IPS-11a (cell line): ENCODE measurements at regions not wholly inside any gene's neighbourhood (a gene's known extent, or its start where the extent isn't known, plus 50 kb on each side); places are given as distances from the start of the nearest gene placed in this dataset.
"Not testable (repeated sequence)": the region's sequence is repeated elsewhere in the genome, so short reads cannot be mapped to it uniquely, and the experiment has no call there.

Experiments
- H3K4me3 ChIP-seq: one replicate; pipeline ENCODE4 v1.5.1; 2013; ENCODE audit warnings: low read depth, low read length, control low read depth

DNA sequence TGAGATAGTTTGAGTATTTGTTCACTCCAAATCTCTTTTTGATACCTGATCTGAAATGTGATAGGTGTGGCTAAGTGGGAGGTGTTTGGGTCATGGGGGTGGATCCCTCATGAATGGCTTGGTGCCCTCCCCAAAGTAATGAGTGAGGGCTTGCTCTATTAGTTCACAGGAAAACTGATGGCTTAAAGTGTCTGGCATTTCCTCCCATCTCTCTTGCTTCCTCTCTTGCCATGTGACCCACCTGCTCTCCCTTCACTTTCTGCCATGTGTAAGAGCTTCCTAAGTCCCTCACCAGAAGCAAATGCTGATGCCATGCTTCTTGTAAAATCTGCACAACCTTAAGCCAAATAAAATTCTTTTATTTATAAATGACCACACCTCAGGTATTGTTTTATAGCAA is 61.1 kb downstream of the MAD2L1 start:
- H3K4me3 ChIP-seq, result no peak overlapping the region

DNA sequence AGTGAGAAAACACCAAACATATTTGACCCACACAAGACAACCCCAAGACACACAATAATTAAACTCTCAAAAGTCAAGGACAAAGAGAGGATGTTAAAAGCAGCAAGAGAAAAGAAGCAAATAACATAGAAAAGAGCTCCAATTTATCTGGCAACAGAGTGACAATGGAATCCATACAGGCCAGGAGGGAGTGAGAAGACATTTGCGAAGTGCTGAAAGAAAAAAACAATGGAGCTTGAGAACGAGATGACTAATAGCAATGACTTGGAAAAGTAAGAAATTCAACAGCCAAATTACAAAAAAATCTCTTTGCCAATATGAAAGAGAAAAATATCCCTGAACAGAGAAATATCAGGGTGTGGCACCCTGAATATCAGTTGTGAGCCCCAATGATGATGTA is 61.6 kb downstream of the MAD2L1 start:
- no peak overlapping the region for H3K4me3 ChIP-seq

DNA sequence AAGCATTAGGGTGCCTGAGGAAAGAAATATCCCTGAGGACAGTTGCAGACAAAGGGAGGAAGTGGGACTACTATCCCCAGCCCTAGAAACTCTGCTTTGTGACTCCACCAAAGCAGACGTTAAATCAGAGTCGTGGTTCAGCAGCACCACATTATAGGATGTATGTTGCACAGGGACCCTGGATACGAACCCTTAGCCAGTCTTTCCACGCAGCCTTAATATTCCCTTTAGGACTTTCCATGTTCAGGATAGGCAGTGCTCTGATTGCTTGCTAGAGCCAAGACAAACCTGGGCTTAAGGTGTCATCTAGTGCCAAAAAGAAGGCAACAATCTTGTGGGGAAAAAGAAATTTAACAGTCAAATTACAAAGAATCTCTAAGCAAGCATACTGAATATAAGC is 62.6 kb downstream of the MAD2L1 start:
- no peak overlapping the region for H3K4me3 ChIP-seq

DNA sequence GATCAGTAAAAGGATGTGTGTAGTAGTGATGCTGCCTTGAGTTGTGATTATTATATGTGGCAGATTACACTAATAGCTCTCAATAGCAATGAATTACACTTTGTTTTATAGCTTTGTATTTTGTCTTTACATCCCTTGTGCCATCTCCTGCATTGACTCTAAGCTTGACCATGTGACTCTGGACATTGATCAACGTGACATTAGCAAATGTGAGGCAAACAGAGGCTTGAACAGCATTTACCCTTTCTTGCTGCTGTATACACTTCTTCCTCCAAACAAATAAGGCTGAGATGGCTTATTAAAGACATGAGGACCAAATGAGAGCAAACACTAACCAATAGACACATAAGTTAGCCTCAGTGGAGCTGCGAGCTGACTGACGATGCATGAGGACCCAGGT is 63.5 kb downstream of the MAD2L1 start:
- H3K4me3 ChIP-seq, result no peak overlapping the region

DNA sequence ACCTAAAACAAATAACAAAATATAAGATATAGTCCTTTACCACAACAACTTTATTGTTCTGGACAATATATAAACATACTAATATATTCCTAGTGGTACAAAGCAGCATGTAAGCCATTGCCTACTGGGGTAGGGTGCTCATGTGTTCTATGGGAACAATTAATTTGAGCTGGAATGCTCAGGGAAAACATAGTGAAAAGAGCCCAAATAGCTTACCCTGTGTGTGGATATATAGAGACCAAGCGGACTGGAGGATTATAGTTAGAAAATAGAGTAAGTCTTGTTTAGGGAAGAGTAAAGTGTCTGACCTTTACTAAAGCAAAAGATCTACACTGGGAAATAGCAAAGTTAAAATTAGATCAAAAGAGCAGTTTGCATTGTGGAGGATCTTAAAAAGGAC is 64.8 kb downstream of the MAD2L1 start:
- H3K4me3 ChIP-seq, result no peak overlapping the region

DNA sequence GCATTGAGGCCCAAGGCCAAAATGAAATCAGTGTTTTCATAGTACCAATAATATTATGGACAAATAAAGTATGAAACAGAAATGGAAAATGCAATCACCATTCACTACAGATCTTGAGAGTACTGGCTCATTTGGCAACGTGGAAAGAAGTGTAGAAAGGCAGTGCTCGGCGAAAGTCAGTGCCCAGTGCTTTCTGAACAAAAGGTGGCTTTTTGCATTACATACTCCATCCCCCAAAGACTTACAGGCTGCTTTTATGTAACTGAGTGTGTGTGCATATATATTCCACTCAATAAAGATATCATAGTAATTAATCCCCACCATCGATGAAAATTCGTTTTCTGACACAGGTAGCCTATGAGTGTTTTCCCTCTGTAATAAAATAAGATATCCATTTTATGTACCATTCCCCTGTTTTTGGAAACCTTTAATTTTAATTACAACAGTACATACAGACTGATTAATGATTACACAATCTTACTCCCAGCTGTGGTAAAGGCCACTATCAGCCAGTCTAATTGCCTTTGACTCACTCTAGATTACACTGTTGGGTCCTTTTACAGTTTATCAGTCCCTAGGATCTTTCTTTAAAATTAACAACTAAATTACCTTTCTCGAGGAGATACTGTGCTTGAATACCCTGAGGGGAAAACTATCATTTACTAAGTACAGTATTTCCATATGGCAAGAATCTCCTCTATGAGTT is 65.9 kb downstream of the MAD2L1 start:
- H3K4me3 ChIP-seq, result no peak overlapping the region

DNA sequence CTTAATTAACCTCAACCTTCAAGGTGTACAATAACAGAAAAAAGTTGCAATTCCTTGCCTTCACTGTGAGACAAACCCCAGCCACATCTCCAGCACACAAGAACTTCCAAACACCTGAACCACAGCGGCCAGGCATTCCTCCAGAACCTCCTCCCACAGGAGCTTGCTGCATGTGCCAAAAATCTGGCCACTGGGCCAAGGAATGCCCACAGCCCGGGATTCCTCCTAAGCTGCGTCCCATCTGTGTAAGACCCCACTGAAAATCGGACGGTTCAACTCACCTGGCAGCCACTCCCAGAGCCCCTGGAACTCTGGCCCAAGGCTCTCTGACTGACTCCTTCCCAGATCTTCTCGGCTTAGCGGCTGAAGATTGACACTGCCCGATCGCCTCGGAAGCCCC is 70.6 kb downstream of the MAD2L1 start:
- peak overlapping the region; percentile 27 for H3K4me3 ChIP-seq

DNA sequence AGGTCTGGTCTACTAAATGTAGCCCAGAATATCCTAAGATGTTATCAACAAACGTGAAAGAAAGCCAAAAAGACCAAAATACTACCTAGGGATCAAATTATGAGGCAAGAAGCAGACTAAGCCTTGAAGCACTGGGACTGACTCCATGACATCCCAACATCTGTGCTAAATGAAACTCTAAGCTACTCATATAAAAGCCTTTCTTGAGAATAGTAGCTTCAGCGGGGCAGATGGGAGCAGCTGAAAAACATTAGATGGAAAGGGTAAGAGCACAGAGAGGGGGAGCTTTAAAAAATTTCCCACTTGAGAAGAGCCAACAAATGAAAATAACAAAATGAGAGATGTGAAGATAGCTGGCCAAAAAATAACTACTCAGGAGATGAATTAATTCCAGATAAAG is 81.7 kb downstream of the MAD2L1 start:
- no peak overlapping the region for H3K4me3 ChIP-seq

DNA sequence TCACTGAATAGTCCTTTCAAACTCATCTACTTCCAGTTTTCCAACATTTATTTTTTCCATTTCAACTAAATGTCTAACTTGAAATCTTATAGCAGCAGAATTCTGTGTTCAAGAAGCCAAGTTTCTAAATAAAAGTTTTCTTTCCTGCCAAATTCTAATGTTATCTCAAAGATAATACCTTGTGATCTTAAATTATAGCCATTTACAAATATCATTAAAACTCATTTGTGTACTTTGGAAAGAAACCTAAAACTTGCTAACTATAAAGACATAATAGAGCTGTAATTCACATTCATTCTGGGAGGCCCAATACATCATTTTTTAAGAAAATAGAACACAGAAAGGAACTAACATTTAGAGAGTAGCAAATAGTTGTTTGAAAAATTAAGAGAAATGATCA is 83.9 kb downstream of the MAD2L1 start:
- H3K4me3 ChIP-seq, result no peak overlapping the region

DNA sequence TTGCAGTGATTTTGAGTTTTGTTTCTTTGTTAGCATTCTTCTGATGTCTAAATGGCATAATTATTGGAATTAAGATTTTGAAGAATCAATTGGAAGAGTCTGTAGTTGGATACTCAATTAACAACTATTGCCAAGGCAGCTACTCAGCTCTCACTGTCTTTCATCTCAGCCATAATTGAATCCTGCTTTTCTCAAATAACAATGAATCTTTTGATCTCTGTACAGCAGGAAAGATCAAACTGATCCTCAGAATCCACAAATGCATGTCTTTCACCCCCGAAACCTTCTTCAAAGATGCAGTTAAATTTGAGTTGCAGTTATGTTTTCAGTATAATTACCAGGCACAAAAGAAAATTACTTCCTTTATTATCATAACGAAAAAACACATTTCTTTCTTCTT is 86.2 kb downstream of the MAD2L1 start:
- H3K4me3 ChIP-seq, result no peak overlapping the region

DNA sequence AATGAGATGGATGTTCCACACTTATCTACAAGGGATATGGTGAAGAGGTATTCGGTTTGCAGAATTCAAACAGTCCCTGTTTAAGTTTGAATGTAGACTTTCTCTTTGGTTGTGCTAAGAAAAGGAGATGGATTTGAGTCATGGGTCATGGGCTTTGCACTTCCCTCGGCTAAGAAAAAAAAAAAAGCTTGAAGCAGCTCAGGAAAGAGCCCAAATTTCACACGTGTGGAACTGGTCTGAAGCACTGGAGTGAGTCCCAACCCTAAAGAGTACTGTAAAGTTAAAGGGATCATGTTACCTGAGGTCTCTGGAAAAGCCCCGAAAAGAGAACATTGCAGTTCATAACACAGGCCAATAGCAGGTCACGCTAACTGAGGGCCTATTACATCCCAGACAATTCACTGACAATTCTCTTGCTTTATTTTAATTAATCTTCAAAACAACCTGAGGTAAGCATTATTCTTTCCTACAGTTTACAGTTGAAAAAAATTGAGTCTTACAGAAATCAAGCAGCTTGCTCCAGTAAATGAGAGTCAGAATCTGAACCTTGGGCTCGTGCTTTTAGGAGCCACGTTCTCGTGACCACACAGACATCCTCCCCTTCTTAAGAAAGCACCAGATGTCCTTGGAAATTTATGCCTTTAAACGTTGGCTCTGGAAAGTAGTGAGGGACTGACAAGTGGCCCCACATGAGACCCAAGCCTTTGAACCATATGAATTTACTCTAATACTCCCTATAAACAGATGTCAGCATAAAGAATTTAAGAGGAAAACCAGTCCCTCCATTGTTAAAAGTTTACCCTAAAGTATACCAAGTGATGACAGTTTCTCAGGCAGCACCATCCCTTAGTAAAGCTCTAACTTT is 89.3 kb downstream of the MAD2L1 start:
- no peak overlapping the region for H3K4me3 ChIP-seq

DNA sequence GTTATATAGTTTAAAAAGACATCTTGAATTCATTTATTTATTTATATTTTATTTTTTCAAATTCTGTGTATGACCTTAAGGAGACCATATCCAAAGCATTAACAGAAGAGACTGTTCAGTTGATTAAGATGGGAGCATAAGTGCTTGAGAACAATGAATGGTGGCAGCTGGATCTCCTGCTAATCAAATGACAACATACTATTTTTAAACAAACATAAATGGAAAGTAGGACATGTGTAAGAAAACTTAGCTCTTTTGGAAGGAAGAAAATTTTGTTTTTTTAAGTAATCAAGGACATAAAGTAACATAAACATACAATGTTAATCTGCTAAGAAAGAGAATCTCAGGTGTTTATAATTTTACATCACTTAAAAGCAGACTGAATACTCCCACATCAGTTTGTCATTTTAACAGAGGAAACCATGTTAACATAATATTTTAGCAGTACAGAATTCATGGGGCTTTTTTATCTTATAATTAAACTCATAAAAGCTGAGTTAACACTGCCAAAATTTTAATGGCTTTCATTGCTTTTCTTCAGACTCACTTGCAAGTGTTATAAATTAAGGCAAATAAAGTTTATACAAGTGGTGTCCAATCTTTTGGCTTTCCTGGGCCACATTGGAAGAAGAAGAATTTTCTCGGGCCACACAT is 95.1 kb downstream of the MAD2L1 start:
- no peak overlapping the region for H3K4me3 ChIP-seq

DNA sequence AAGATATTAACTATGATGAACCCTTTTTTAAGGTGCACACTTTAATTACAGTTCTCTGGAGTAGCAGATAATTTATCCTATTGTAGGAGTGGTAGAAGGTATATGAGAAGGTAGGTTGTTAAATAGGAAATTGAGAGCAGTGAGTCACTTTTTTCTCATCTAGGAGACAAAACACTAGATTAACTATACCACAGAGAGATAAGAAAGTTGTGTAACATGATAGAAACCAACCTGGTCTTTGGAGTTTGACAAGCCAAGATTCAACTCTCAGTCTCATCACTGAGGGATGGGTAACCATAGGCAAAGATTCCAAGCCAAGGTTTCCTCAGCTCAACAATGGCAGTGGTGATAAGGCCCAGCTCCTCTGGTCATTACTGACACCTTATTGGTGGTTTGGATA is 104.0 kb downstream of the MAD2L1 start:
- H3K4me3 ChIP-seq, result no peak overlapping the region

DNA sequence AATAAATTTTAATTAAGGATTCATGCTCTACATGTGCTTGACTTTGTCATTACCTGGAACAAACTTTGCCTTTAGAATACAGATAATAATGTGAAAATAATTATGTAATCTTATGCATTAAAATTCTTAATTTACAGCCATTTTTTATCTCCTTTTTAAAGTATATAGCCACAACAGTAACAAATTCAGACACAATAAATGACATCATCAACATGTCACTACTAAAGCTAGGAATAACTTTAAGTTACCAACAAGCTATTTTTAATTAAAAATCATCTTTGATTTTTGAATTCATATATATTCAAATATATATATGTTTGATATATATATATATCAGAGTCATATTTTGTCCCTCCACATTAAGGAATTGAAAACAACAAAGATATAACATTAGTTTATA is 107.7 kb downstream of the MAD2L1 start:
- H3K4me3 ChIP-seq, result no peak overlapping the region

DNA sequence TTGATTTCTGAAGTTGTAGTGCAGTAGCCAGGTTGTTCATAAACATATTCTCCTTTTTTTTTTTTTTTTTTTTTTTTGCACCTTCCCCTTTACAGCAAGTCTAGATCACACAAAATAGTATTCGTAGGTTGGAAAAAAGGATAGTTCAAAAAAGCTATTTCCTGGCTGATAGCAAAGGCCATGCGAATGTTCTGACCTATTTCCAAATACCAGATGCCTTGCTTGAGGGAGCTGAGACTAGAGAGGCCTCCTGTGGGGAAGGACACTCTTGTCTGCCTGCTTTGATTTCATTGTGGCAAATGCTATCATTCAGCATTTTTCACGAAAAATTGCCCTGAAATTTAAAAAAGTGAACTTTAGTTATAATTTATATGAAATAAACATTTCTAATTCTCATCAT is 111.4 kb downstream of the MAD2L1 start:
- no peak overlapping the region for H3K4me3 ChIP-seq

DNA sequence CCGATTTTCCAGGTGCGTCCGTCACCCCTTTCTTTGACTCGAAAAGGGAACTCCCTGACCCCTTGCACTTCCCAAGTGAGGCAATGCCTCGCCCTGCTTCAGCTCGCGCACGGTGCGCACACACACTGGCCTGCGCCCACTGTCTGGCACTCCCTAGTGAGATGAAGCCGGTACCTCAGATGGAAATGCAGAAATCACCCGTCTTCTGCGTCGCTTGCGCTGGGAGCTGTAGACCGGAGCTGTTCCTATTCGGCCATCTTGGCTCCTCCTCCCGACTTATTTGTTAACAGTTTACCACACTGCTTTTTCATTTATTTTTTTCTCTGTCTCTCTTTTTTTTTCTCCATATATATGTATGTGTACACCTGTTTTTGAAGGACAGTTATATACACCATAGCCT is 112.2 kb downstream of the MAD2L1 start:
- not testable (repeated sequence) for H3K4me3 ChIP-seq

DNA sequence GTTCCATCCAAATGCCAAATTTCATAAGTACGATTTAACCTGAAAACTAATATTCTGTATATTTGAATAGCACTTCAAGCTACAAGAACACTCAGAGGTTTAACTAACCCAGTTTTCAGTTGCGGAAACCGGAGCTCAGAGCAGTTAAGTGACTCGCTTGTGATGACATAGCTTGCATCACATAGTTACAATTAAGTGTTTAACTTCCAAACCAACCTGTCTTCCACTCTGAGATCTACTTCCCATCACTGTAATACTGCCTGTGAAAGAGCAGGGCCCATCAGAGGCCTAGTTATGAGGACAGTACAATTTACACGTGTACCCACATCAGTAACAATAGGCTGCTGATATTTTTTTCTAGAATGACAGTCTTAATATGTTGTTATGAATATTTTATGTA is 120.3 kb downstream of the MAD2L1 start:
- no peak overlapping the region for H3K4me3 ChIP-seq

DNA sequence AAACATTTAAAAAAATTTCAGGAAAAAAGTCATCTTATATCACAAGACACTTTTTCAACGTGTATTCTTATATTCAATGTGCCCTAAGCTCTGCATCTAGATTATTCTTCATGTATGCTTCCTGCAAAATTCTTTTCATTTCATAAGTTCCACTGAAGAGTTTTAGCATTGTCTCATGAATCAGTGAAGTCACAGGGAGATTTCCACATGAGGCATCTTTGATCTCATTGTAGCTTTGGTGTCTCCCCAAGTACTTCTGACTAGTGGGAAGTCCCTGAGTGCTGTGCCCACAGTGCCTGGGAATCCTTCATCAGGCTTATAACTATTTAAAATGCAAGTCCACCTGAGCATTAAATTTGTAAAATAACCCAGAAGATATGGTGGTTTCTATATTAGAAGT is 123.8 kb downstream of the MAD2L1 start:
- H3K4me3 ChIP-seq, result no peak overlapping the region

DNA sequence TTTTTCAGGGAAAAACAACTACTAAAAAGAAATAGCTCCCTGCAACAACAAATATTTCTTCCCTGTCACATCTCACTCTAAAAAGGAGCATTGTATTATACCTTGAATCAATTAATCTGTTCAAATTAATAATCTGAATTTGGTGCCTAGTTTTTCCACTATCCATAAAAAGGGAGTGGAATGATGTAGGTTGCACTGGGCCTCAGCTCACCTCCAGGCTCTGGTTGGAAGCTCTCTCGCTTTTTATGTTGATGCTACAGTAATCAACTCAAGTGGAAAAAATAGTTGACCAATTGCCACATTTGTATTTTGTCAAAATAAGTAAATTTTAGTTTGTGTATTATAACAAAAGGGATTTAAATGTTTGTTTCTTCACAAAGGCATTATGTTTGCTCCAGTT is 126.1 kb downstream of the MAD2L1 start:
- no peak overlapping the region for H3K4me3 ChIP-seq

DNA sequence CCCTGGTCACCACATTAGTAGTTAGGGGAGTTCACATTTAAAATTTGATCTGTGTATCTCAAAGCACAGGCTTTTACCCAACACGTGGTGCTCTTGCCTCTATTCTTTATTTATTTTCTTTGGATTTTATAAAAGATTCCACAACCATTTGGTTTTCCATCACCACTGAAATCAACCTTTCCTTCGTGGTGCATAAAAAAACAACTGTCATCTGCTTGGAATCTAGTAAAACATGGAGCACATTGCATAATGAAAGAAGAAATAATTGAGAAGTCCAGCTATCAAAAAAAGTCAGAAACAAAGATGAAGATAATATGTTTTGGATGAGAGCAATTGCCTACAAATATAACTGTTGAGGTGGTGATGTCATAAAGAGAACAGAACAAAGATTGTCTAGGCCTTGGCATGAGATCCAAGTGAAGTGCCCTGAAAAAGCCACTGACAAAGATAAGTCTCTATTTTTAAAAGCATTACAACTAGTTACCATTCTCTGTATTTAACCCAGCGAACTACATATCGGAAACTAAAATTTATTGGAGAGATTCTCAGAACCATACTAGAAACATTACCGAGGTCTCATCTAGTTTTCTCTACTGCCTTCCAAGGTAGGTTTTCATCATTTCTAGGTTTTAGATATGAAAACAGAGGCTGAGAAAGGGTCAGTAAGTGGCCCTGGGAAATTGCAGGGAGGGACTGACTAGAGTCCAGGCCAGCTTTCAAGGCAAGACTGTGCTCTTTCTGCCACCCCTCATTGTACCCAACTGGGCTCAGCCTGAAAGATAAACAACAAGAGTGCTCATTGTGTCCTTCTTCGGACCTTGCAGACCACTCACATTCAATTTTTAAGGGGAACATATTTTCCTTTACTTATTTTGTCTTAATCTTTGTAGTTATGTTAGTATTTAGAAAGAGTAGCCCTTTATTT is 127.3 kb downstream of the MAD2L1 start:
- H3K4me3 ChIP-seq, result no peak overlapping the region

DNA sequence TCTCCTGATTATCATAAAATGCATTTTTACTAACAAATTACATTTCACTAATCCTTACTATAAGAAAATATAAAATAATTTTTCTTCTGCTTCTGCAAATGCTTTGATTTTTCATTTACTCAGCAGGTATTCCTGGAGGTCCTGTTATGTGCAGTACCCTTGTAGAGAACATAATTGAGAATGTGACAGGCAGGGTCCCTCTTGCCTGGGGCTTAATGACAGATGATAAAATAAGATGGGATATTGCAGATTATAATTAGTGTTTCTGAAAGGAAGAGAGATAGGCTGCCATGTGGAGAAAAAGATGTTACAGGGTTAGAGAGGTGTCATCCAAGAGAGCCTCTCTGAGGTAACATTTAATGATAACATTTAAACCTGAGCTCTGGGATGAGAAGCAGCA is 128.9 kb downstream of the MAD2L1 start:
- no peak overlapping the region for H3K4me3 ChIP-seq
